Tibial nerve (tissue), 4 donors: ENCODE measurements at regions not wholly inside any gene's neighbourhood (a gene's known extent, or its start where the extent isn't known, plus 50 kb on each side); places are given as distances from the start of the nearest gene placed in this dataset. TPM values are rescaled to one million over a fixed set of nuclear protein-coding genes. Genes with fewer than 3 reads are reported as not detected.
"Not testable (repeated sequence)": the region's sequence is repeated elsewhere in the genome, so short reads cannot be mapped to it uniquely, and the experiment has no call there.

Source experiments
- DNase-seq, 2 donors: peaks; one replicate each; pipeline ENCODE4 v3.0.0-alpha.2; 2019; ENCODE audit warnings: low spot score in 2 of 2
- H3K27ac ChIP-seq, 4 donors: fragments of 200-600 bp; sonication (generic) in 3 of 4; one replicate each; pipeline ENCODE4 v1.5.1; 2017 to 2019; ENCODE audit warnings: mild to moderate bottlenecking in 1 of 4
- H3K27me3 ChIP-seq, 2 donors: fragments of 200-600 bp; sonication (generic) in 1 of 2; one replicate each; pipeline versions ENCODE4 v1.5.1 to v1.6.0; 2017 to 2019
- H3K36me3 ChIP-seq, 3 donors: fragments of 200-600 bp; sonication (generic); one replicate each; pipeline ENCODE4 v1.5.1; 2018 to 2019
- H3K4me1 ChIP-seq, 4 donors: fragments of 200-600 bp; sonication (generic) in 3 of 4; one replicate each; pipeline ENCODE4 v1.5.1; 2017 to 2019
- H3K4me3 ChIP-seq, 4 donors: fragments of 200-600 bp; sonication (generic) in 3 of 4; one replicate each; pipeline ENCODE4 v1.5.1; 2017 to 2019; ENCODE audit warnings: mild to moderate bottlenecking in 1 of 4, moderate library complexity in 1 of 4
- H3K9me3 ChIP-seq, 4 donors: fragments of 200-600 bp; sonication (generic) in 3 of 4; one replicate each; pipeline ENCODE4 v1.5.1; 2017 to 2019
- WGBS, 2 donors: methylation state at CpG; one replicate each; pipeline ENCODE4 v1.1.5; 2018; 5-methylcytosine and 5-hydroxymethylcytosine counted together
- small RNA-seq: library from RNA; depleted of rRNA; stranded (forward); fragments of <200 nt; gene quantifications from one replicate; pipeline ENCODE3, GENCODE V24; 2016

GRCh38 chr3:125918866-125919265, 50.1 kb upstream of the ROPN1B start:
- not testable (repeated sequence) for H3K9me3 ChIP-seq, DNase-seq, H3K36me3 ChIP-seq, H3K4me3 ChIP-seq, H3K27me3 ChIP-seq, H3K27ac ChIP-seq
- 80 to 89% methylated on average over 2 of the region's 2 CpGs for WGBS, 2 donors
- peaks cover 0 to 17% (median 5%) of the 10 kb centered on the region in 4 donors for H3K4me1 ChIP-seq

Small RNA genes lying in the stretch of these regions (small RNA-seq; reads per million reads assigned to genes)
- gene AC092902.1 (not detected), gene AF186996.2 (not detected), gene AF186996.3 (not detected), gene MIR548I1 (not detected), gene SNRPCP11 (not detected)
